Medulla oblongata (tissue), 1 donor: ENCODE measurements at regions not wholly inside any gene's neighbourhood (a gene's known extent, or its start where the extent isn't known, plus 50 kb on each side); places are given as distances from the start of the nearest gene placed in this dataset.
A peak's percentile ranks its signal among the peaks of the same experiment; 100 is the strongest.
"Not testable (repeated sequence)": the region's sequence is repeated elsewhere in the genome, so short reads cannot be mapped to it uniquely, and the experiment has no call there.

Source experiments
- DNase-seq: peaks from one replicate; pipeline ENCODE4 v3.0.0-alpha.2; 2015; ENCODE audit errors: extremely low spot score

DNA sequence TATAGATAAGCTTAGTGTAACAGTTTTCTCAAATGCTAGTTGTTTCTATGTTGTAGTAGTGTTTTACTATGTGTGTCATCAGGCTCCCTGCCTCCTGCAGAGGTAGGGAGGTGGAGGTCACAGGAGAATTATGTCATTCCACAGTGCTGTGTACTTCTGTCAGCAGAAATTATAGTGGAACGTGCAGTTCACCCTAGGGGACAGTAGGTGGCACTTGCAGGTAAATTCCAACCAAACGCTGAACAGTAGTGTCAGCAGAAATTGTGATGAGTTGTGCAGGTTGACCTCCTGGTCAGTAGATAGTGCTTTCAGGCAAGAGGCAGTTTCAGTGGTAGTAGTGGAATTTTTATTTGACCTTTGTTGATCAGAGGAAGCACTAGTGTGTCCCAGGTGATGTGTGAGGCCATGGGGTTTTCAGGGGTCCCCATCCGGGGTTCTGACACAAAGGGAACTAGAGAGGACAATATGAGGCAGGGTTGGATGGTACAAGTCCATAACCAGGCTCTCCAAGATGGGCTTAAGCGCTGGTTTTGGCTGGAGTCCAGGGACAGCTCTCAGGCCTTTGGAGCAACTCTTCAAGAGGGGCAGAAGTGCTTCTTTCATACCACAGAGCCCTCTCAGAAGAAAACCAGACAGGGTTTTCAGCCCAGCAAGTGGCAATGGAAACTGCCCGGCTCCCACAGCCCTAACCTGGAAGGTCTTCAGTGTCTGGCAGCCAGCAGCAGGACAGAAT lies 402.9 kb downstream of the CYLC2 start:
- peak; percentile 52 for DNase-seq

- no peak for DNase-seq
Observed at GRCh38 chr9:103399535-103399934, 404.4 kb downstream of the CYLC2 start.

DNA sequence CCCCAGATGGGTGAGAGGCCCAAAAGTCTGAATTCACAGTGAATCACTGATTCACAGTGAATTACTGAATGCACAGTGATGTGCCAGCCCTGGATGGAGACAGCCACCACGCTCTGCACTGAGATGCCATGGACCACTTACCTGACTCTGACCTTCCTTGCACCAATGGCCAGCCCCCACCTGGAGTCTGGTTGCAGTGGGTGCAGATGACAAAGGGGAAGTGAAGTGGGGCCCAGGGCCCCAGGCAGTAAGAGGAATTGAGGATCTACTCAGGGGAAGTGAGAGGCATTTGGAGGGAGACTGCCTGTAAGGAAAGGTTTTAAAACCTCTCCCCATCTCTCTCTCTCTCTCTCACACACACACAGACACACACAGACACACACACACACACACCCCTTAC lies 412.1 kb downstream of the CYLC2 start:
- peak; percentile 23 for DNase-seq

GRCh38 chr9:103410059-103410458 lies 414.9 kb downstream of the CYLC2 start:
- DNase-seq: peak; percentile 6

- no peak for DNase-seq
Observed at GRCh38 chr9:103427696-103428095, 432.6 kb downstream of the CYLC2 start.

- DNase-seq: no peak
Observed at GRCh38 chr9:103430469-103430868, 435.3 kb downstream of the CYLC2 start.

DNA sequence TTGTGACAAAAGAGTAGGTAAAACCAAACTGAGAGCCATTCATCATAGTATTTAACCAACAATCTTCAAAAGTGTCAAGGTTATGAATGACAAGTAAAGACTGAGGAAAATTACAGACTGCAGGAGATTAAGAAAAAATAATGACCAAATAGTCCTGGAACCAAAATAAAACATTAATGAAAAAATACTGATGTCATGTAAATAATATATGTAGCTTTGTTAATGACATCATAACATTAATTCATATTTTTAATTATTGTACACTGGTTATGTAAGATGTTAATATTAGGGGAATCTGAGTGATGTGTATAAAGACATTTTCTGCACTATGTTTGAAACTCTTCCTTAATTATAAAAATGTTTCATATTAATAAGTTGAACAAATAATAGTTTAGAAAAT lies 436.7 kb downstream of the CYLC2 start:
- no peak for DNase-seq

DNA sequence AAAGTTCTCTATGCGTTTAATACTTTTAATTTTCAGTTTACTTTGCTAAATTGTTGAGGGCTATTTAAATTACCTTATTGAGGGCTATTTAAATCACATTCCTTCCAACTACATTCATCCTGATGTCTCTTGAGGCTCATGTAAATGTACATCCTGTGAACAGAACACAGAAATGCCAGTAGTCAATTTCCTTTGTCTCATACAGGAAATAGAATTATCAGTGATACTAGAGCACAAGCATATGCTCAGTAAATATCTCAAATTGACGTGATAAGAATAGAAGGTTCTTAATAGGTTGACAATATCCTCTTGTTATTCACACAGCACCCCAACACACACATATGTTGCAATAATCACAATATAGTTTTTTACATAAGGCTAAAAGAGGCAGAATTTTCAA lies 449.0 kb downstream of the CYLC2 start:
- no peak for DNase-seq

- DNase-seq: no peak
Observed at GRCh38 chr9:103458826-103459225, 463.7 kb downstream of the CYLC2 start.

DNA sequence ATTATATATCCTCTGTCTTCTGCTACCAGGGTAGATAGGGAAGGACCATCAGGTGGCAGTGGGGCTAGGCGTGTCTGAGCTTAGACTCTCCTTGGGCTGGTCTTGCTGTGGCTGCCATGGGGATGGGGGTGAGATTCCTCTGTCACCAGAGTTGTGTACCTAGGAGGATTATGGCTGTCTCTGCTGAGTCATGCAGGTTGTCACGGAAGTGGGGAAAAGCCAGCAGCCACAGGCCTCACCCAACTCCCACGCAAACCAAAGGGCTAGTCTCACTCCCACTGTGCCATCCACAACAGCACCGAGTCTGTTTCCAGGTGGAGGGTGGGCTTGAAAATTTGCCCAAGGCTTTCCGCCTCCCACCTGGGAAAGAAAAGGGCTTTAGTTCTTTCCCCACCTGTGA lies 476.1 kb downstream of the CYLC2 start:
- DNase-seq: no peak

DNA sequence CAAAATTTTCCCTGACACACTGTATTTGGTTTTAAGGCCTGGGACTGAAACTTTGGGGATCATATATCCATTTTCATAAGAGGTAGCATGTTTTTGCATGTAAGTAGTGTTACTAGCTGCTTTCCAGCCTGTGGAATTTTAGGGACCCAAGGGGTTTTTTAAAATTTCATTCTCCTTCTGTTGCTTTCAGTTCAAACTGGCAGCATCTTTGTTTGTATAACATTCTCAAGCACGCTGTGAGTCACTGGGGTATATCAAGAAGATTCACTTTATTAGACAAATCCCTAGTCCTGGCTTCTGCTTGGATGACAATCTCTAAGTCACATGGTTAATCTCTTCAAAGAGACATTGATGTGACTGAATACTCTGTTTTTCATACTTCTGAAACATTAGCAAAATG lies 479.0 kb downstream of the CYLC2 start:
- DNase-seq: no peak

GRCh38 chr9:103483471-103484096 lies 488.5 kb downstream of the CYLC2 start:
- DNase-seq: no peak

GRCh38 chr9:103485138-103485537 lies 490.0 kb downstream of the CYLC2 start:
- DNase-seq: no peak

DNA sequence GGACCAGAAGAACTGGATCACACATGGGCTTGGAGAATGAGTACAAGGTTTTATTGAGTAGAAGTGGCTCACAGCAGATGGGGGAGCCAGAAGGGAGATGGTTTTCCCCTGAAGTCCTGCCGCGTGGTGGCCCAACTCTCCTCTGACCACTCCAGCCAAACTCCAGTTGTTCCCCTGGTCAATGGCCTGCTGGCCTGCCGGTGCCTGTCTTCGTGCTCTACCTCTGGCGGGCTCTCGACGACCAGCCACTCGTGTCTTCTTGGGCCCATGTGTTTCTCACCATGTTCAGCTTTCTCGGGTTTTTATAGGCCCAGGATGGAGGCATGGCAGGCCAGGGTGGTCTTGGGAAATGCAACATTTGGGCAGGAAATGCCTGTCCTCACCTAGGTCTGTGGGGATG lies 519.6 kb downstream of the CYLC2 start:
- no peak for DNase-seq

DNA sequence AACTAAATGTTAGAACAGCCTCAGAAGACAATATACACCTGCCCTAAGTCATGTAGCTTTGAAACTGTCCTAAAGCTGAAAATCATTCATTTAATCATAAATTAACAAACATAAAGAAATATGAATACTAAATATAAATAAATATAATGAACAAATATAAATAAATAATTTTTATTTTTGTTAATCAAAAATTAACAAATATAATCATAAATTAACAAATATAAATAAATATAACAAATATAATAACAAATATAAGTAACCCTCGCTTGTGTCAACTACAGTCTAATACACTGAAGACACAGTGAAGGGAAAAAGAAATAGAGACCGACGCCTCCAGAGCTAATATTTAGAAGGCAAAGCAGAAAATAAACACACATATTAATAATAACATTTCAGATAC lies 527.3 kb downstream of the CYLC2 start:
- DNase-seq: no peak

- no peak for DNase-seq
Observed at GRCh38 chr9:103530934-103531333, 535.8 kb downstream of the CYLC2 start.

DNA sequence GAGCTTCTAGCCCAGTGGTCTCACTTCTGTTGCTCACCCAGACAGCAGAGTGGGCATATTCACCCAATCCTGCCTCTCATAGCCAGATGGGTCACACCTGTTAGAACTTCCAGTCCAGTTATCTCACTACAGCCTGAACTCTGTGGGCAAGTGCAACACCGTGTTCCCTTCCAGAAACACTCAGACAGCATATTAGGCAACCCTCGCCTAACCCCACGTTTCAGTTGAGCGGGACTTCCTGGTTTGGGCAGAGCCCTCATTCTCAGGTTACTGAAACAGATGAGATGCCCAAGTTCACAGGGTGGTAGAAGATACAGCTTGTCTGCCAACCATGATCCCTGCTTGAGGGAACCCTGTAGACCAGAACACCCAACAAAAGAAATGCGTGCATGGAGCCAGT lies 538.2 kb downstream of the CYLC2 start:
- no peak for DNase-seq

DNA sequence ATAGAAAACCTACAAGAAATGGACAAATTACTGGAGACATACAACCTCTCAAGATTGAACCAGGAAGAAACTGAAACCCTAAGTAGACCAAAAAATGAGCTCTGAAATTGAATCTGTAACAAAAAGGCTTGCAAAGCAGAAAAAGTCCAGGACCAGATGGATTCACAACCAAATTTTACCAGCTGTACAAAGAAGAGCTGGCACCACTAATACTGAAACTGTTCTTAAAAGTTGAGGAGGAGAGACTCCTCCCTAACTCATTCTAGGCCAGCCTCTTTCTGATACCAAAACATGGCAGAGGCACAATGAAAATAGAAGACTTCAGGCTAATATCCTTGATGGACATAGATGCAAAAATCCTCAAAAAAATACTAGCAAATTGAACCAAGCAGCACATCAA lies 542.3 kb downstream of the CYLC2 start:
- no peak for DNase-seq

DNA sequence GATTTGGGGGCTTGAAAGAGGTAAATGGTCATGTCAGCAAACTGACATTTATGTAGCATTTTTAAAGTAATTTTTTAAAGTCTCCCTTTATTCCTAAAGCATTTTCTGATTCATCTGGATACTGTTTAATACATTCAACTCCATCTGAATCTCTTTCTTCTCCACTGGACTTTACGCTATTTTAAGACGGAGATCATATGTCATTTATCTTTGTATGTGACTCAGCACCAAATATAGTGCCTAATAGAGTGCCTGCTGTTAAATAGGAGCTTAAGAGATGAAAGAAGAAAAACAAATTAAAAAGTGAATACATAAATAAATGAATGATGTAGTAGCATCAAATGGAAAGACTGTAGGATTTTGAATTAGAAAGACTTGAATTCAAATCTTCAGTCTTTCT lies 548.8 kb upstream of the SMC2 start:
- DNase-seq: no peak

DNA sequence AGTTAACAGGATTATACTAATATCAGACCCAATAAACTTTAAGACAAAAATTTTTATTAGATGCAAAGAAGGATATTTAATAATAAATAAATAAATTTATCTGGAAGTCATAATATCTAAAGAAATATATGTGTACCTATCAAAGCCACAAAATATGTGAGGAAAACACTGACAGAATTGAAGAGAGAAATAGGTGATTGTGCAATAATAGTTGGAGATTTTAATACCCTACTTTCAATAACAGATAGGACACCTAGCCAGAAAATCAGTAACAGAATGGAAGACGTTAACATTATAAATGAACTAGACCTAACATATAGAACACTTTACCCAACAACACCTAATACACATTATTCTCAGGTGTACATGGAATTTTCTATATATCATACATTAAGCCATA lies 541.4 kb upstream of the SMC2 start:
- no peak for DNase-seq

- no peak for DNase-seq
Observed at GRCh38 chr9:103574056-103574455, 520.1 kb upstream of the SMC2 start.

- no peak for DNase-seq
Observed at GRCh38 chr9:103586721-103587120, 507.4 kb upstream of the SMC2 start.

DNA sequence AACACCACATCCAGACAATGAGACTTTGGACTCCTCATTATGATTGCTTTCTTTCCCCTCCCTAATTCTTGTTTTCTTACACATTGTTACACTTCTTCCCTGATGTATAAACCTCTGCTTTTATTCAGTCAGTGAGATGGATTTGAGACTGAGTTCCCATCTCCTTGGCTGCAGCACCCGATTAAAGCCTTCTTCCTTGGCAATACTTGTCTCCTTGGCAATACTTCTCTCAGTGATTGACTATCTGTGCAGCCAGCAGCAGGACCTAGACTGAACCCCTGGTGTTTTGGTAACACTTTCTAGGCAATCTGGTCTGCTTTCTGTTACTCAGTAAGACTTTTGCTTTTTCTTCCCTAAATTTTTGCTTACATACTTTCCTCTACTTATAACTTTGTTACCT lies 492.8 kb upstream of the SMC2 start:
- no peak for DNase-seq

GRCh38 chr9:103611950-103612349 lies 482.2 kb upstream of the SMC2 start:
- not testable (repeated sequence) for DNase-seq
